GM12875 (cell line): ENCODE measurements at regions not wholly inside any gene's neighbourhood (a gene's known extent, or its start where the extent isn't known, plus 50 kb on each side); places are given as distances from the start of the nearest gene placed in this dataset.
"Not testable (repeated sequence)": the region's sequence is repeated elsewhere in the genome, so short reads cannot be mapped to it uniquely, and the experiment has no call there.

Source experiments
- H3K4me3 ChIP-seq: one replicate; pipeline ENCODE4 v1.5.1; 2011; ENCODE audit warnings: low read depth, low read length, control low read depth
- TF ChIP-seq, protein P1 (sequence below): IDR thresholded peaks from 2 replicates; pipeline ENCODE4 v1.5.1; 2011; ENCODE audit warnings: low read depth, mild to moderate bottlenecking, control low read depth, inconsistent platforms, low read length, moderate library complexity, borderline replicate concordance; ENCODE audit not compliant: insufficient read depth

DNA sequence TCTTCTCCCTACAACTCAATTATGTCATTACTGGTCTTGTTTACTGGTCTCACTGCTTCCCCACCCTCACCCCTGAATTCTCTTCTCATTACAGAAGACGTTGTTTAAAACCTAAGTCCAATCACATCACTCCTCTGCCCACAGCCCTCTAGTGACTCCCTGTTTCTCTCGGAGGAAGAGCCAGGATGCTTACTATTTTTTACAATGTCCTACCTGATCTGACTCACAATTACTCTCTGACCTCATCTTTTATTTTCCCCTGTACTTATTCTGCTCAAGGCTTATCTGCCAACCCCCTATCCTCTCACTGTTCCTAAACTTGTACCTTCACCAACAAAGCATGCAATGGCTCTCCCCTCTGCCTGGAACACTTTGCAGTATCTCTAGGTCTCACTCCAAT, 400.4 kb upstream of the PTCHD4 start:
- H3K4me3 ChIP-seq: no peak overlapping the region
- TF ChIP-seq, protein P1, sequence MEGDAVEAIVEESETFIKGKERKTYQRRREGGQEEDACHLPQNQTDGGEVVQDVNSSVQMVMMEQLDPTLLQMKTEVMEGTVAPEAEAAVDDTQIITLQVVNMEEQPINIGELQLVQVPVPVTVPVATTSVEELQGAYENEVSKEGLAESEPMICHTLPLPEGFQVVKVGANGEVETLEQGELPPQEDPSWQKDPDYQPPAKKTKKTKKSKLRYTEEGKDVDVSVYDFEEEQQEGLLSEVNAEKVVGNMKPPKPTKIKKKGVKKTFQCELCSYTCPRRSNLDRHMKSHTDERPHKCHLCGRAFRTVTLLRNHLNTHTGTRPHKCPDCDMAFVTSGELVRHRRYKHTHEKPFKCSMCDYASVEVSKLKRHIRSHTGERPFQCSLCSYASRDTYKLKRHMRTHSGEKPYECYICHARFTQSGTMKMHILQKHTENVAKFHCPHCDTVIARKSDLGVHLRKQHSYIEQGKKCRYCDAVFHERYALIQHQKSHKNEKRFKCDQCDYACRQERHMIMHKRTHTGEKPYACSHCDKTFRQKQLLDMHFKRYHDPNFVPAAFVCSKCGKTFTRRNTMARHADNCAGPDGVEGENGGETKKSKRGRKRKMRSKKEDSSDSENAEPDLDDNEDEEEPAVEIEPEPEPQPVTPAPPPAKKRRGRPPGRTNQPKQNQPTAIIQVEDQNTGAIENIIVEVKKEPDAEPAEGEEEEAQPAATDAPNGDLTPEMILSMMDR: no peak

DNA sequence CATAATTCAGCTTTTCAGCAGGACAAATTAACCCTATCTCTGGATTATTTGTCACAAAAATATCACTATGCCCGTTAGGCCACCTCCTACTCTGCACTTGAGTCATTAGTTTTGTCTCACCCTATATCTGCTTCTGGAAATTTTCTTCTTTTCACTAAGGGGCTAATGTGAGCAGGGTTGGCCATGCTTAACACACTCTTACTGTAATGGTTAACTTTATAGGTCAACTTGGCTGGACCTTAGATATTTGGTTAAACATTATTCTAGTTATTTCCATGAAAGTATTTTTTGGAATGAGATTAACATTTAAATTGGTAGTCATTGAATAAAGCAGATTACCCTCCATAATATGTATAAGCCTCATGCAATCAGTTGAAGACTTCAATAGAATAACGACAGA, 394.6 kb upstream of the PTCHD4 start:
- TF ChIP-seq, protein P1: no peak
- no peak overlapping the region for H3K4me3 ChIP-seq

- H3K4me3 ChIP-seq: not testable (repeated sequence)
Observed at GRCh38 chr6:48493432-48493831, 382.4 kb upstream of the PTCHD4 start.

DNA sequence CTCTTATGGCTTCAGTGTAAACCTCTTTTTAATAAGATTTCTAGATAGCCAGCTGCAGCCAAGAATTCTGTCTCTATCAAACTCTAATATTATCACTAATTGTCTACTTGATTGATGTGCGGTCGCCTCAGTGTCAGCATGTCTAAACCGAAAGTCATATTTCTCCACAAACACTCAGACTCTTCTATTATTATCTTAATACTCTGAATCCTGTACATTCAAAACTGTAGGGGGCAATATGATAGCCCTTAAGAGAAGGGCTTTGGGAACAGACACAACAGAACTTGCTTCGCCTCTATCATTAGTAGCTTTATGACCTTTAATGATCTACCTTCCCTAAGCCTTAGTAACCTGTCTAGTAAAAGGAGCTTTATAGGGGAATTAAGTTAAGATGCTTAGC, 379.7 kb upstream of the PTCHD4 start:
- TF ChIP-seq, protein P1: no peak

DNA sequence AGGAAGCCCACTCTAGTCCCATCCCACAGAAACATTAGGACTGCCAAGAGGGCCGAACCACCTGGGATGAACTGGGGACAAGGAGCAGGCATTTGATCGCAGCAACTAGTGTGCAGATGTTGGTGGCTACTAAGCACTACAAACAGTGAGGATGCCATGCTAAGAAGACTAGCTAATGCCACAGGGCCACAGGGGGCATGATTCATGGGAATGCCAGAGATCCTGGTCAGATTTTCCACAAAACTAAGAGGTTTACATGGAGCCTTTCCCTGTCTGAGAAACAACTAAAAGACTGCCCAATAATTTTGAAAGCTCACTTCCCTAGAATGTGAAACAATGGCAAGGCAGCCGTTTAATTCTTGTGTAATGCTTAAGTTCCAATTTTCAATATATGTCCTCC, 375.9 kb upstream of the PTCHD4 start:
- TF ChIP-seq, protein P1: no peak
- no peak overlapping the region for H3K4me3 ChIP-seq

More for the DNA sequence above, 379.7 kb upstream of the PTCHD4 start:
- no peak overlapping the region for H3K4me3 ChIP-seq

DNA sequence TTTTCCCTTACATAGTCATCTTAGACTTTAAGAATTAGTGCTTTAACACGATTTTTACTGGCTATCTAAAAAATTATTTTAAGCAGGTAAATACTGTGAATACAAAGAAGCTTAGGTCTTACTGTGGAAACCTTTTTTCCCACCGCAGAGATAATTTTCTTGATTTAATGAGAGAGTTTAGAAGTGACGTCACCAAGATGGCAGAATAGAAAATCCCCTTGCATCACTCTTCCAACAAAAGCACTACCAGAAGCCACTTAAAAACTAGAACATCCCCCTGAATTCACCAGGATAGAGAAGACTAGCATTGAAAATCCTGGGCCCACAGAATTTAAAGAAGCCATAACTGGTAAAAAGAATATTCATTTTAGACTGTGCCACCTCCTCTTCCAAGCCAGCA, 375.4 kb upstream of the PTCHD4 start:
- no peak overlapping the region for H3K4me3 ChIP-seq
- TF ChIP-seq, protein P1: no peak

DNA sequence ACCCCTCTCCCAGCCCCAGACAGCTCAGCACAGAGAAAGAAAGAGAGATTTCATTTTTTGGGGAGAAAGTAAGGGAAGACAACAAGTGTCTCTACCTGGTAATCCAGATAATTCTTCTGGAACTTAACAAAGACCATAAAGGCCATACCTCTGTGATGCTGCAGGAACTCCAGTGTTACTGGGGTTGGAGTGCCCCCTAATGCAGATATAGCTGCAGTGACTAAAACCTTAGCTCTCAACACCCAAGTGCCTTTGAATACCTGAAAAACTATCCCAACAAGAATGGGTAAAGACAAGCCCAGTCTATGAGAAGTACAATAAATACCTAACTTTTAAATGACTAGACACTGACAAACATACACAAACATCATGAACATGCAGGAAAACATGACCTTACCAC, 365.3 kb upstream of the PTCHD4 start:
- no peak overlapping the region for H3K4me3 ChIP-seq
- TF ChIP-seq, protein P1: no peak

- H3K4me3 ChIP-seq: no peak overlapping the region
- TF ChIP-seq, protein P1: no peak
Observed at GRCh38 chr6:48475275-48475674, 364.3 kb upstream of the PTCHD4 start.
